Neural progenitor cell (in vitro differentiated cells): ENCODE measurements at regions not wholly inside any gene's neighbourhood (a gene's known extent, or its start where the extent isn't known, plus 50 kb on each side); places are given as distances from the start of the nearest gene placed in this dataset.
"Not testable (repeated sequence)": the region's sequence is repeated elsewhere in the genome, so short reads cannot be mapped to it uniquely, and the experiment has no call there.

Source experiments
- DNase-seq: peaks from one replicate; pipeline ENCODE4 v3.0.0-alpha.2; 2016; ENCODE audit warnings: low spot score
- H2AFZ ChIP-seq: fragments of 200-600 bp; sonication (generic); replicated peaks from 2 replicates; pipeline ENCODE4 v1.6.1; 2016; ENCODE audit warnings: antibody characterized with exemption
- H3F3A ChIP-seq: fragments of 200-600 bp; sonication (generic); 2 replicates; pipeline ENCODE4 v1.6.1; 2016; ENCODE audit warnings: antibody characterized with exemption, low read depth
- H3K27ac ChIP-seq: fragments of 200-600 bp; sonication (generic); 2 replicates; pipeline ENCODE4 v1.5.1; 2016; ENCODE audit warnings: mild to moderate bottlenecking
- H3K27me3 ChIP-seq: fragments of 200-600 bp; sonication (generic); 2 replicates; pipeline ENCODE4 v1.6.1; 2016; ENCODE audit warnings: mild to moderate bottlenecking, moderate library complexity
- H3K36me3 ChIP-seq: fragments of 200-600 bp; sonication (generic); 2 replicates; pipeline ENCODE4 v1.5.1; 2016
- H3K4me1 ChIP-seq: fragments of 200-600 bp; sonication (generic); 2 replicates; pipeline ENCODE4 v1.6.1; 2016; ENCODE audit warnings: mixed run types
- H3K4me2 ChIP-seq: fragments of 200-600 bp; sonication (generic); 2 replicates; pipeline ENCODE4 v1.6.1; 2016
- H3K4me3 ChIP-seq: fragments of 200-600 bp; sonication (generic); 2 replicates; pipeline ENCODE4 v1.5.1; 2016
- H3K79me2 ChIP-seq: fragments of 200-600 bp; sonication (generic); 2 replicates; pipeline ENCODE4 v1.6.1; 2016; ENCODE audit warnings: low read depth
- H3K9ac ChIP-seq: fragments of 200-600 bp; sonication (generic); 2 replicates; pipeline ENCODE4 v1.6.1; 2016
- H3K9me3 ChIP-seq: fragments of 200-600 bp; sonication (generic); 2 replicates; pipeline ENCODE4 v1.5.1; 2016; ENCODE audit warnings: low read depth
- H4K20me1 ChIP-seq: fragments of 200-600 bp; sonication (generic); 2 replicates; pipeline ENCODE4 v1.6.1; 2016; ENCODE audit warnings: low read depth
- H3K27ac Mint-ChIP-seq: 3 replicates; pipeline ENCODE4 v1.8.0; 2021; ENCODE audit warnings: mixed read lengths
- H3K27me3 Mint-ChIP-seq: 2 replicates; pipeline ENCODE4 v1.8.0; 2022; ENCODE audit warnings: low read depth, mild to moderate bottlenecking, inconsistent platforms, moderate library complexity, mixed read lengths; ENCODE audit not compliant: insufficient read depth
- H3K36me3 Mint-ChIP-seq: 3 replicates; pipeline ENCODE4 v1.8.0; 2021; ENCODE audit warnings: mixed read lengths
- H3K4me1 Mint-ChIP-seq: 3 replicates; pipeline ENCODE4 v1.8.0; 2021; ENCODE audit warnings: mixed read lengths
- H3K4me3 Mint-ChIP-seq: 3 replicates; pipeline ENCODE4 v1.8.0; 2021; ENCODE audit warnings: mild to moderate bottlenecking, moderate library complexity, mixed read lengths
- H3K9me3 Mint-ChIP-seq: 3 replicates; pipeline ENCODE4 v1.8.0; 2020; ENCODE audit warnings: mixed read lengths
- CTCF ChIP-seq: fragments of 200-600 bp; sonication (generic); IDR thresholded peaks from 2 replicates; pipeline ENCODE4 v1.5.1; 2017; ENCODE audit warnings: antibody characterized with exemption, mild to moderate bottlenecking
- EZH2 ChIP-seq: fragments of 200-600 bp; sonication (generic); IDR thresholded peaks from 2 replicates; pipeline ENCODE4 v1.6.1; 2017; ENCODE audit warnings: antibody characterized with exemption, mild to moderate bottlenecking, moderate library complexity
- EZH2phosphoT487 ChIP-seq: fragments of 200-600 bp; sonication (generic); IDR thresholded peaks from 2 replicates; pipeline ENCODE4 v1.6.1; 2017; ENCODE audit warnings: antibody characterized with exemption

DNA sequence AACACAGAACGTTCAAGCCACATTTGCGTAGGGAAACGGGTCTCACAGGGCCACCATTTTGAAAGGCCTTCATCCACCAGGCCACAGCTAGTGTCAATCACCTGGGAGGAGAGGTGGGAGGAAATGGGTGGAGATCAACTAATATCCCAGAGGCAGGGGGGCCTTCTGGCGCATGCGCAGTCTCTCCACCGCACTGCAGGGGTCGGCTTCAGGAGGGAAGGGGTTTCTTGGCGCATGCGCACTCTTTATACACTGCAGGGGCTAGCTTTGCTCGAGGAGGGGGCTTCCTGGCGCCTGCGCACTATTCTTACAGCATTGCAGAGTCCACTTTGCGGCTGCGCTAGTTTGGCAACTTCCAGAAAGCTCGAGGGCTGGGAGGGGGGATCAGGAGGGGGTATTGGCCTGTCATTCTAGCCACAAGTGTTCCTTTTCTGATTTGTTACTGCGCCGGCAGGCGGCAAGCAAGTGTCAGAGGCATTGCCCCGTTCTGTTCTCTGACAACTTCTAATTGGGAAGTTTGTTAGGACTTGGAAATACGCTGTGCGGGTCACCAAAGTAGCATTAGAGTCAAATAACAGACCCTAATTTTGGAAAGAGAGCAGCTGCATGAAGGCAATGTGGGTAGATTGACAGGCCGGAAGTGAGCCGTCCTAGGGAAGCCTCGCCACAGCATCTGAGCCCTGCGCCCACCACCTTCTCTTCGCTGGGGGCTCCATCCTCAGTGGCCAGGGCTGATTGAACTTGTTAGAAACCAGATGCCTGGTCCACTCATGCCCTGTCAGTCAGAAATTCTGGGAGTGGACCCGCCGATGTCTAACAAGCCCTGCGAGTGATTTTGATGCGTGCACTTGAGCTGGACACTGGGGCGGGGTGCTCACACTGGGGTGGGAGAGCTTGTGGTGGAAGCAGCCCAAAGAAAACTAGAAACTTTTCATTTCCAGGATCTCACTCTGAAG is 173.5 kb upstream of the NDN start:
- peaks cover 4% of the 10 kb centered on the region for H3K9me3 ChIP-seq
- no peak for TF ChIP-seq EZH2
- TF ChIP-seq CTCF, result no peak
- no peak for TF ChIP-seq EZH2phosphoT487
- H3K27ac Mint-ChIP-seq, result peak overlapping the region; percentile 92
- no peak overlapping the region for H3K27ac ChIP-seq
- no peak overlapping the region for H3K4me3 ChIP-seq
- peaks cover 27% of the 10 kb centered on the region for H3K4me1 ChIP-seq
- H3K4me2 ChIP-seq, result peak overlapping the region; percentile 42
- H3K4me1 Mint-ChIP-seq, result peaks cover 43% of the 10 kb centered on the region
- H4K20me1 ChIP-seq, result no peaks in the 10 kb centered on the region
- no peaks in the 10 kb centered on the region for H3K27me3 ChIP-seq
- H3F3A ChIP-seq, result peaks cover 11% of the 10 kb centered on the region
- peaks cover 16% of the 10 kb centered on the region for H3K9me3 Mint-ChIP-seq
- peak; percentile 95 for DNase-seq
- peak overlapping the region; percentile 65 for H2AFZ ChIP-seq
- peaks cover 3% of the 10 kb centered on the region for H3K27me3 Mint-ChIP-seq
- H3K4me3 Mint-ChIP-seq, result peak overlapping the region; percentile 36
- H3K36me3 Mint-ChIP-seq, result no peaks in the 10 kb centered on the region
- H3K79me2 ChIP-seq, result no peaks in the 10 kb centered on the region
- no peaks in the 10 kb centered on the region for H3K36me3 ChIP-seq
- H3K9ac ChIP-seq, result no peak overlapping the region

- Histone ChIP-seq H3K27me3 (no peaks in the 10 kb centered on the region), H3K79me2 (no peaks in the 10 kb centered on the region), H3K4me1 (no peaks in the 10 kb centered on the region), H3K36me3 (no peaks in the 10 kb centered on the region), H3K9me3 (peaks cover 4% of the 10 kb centered on the region), H3K4me2 (no peak overlapping the region), H3K9ac (no peak overlapping the region), H4K20me1 (no peaks in the 10 kb centered on the region), H3K4me3 (no peak overlapping the region), H3K27ac (no peak overlapping the region), H3F3A (no peaks in the 10 kb centered on the region), H2AFZ (no peak overlapping the region)
- no peak overlapping the region for H3K27ac Mint-ChIP-seq
- no peak for TF ChIP-seq EZH2phosphoT487
- TF ChIP-seq CTCF, result peak; percentile 59
- no peak for TF ChIP-seq EZH2
- peaks cover 4% of the 10 kb centered on the region for H3K4me1 Mint-ChIP-seq
- peaks cover 3% of the 10 kb centered on the region for H3K27me3 Mint-ChIP-seq
- H3K9me3 Mint-ChIP-seq, result peaks cover 2% of the 10 kb centered on the region
- no peak overlapping the region for H3K4me3 Mint-ChIP-seq
- peak; percentile 36 for DNase-seq
- H3K36me3 Mint-ChIP-seq, result no peaks in the 10 kb centered on the region
These were observed 179.7 kb upstream of the NDN start for GRCh38 chr15:23866832-23867231.

DNA sequence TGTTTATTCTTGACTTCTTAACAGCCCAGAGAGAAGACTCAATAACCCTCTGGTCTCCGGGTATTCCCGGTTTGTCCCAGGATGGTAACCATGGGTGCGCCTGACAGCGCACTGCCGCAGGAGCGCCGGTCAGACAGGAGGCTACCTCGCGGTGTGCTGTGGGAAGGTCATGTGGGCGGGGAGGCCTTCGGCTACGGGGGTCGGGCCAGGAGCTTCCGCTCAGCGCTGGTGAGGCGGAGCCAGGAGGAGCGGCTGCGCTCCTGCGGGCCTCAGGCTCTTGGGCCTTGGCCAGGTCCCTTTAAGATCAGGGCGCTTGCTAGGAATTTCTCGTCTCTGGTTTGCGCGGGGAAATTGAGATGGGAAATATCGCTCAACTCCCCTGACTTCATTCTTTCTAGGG is 182.3 kb upstream of the NDN start:
- Histone ChIP-seq H3K27ac (no peak overlapping the region), H3K27me3 (no peaks in the 10 kb centered on the region), H3K4me2 (peak overlapping the region; percentile 60), H3K79me2 (no peaks in the 10 kb centered on the region), H3K4me3 (peak overlapping the region; percentile 23), H3K4me1 (no peaks in the 10 kb centered on the region), H4K20me1 (no peaks in the 10 kb centered on the region), H3K9me3 (peaks cover 4% of the 10 kb centered on the region), H3K36me3 (no peaks in the 10 kb centered on the region), H3F3A (no peaks in the 10 kb centered on the region), H2AFZ (peak overlapping the region; percentile 35), H3K9ac (no peak overlapping the region)
- DNase-seq, result peak; percentile 86
- Mint-ChIP-seq H3K27ac (no peak overlapping the region), H3K27me3 (no peaks in the 10 kb centered on the region), H3K4me1 (peaks cover 4% of the 10 kb centered on the region), H3K4me3 (peak overlapping the region; percentile 79), H3K9me3 (no peaks in the 10 kb centered on the region), H3K36me3 (no peaks in the 10 kb centered on the region)
- TF ChIP-seq EZH2, result no peak
- TF ChIP-seq EZH2phosphoT487, result no peak
- no peak for TF ChIP-seq CTCF

DNA sequence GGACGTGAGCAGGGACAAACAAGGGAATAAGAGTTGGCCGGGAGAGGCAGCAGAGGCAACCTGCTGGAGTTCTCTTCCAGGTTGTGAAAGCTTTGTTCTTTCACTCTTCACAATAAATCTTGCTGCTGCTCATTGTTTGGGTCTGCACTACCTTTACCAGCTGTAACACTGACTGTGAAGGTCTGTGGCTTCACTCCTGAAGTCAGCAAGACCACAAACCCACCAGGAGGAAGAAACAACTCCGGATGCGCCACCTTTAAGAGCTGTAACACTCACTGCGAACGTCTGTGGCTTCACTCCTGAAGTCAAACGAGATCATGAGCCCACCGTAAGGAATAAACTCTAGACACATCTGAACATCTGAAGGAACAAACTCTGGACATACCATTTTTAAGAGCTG is 186.5 kb upstream of the NDN start:
- not testable (repeated sequence) for H3K4me1 Mint-ChIP-seq, H3K36me3 ChIP-seq, H3K9ac ChIP-seq, H3K4me1 ChIP-seq, H4K20me1 ChIP-seq, H3F3A ChIP-seq, H3K36me3 Mint-ChIP-seq, H3K27me3 ChIP-seq, DNase-seq, H3K4me3 ChIP-seq, H3K27ac Mint-ChIP-seq, H2AFZ ChIP-seq, H3K27me3 Mint-ChIP-seq, H3K4me2 ChIP-seq, H3K9me3 Mint-ChIP-seq, H3K4me3 Mint-ChIP-seq, H3K79me2 ChIP-seq, H3K27ac ChIP-seq, H3K9me3 ChIP-seq
